K562 (cell line): ENCODE measurements at regions not wholly inside any gene's neighbourhood (a gene's known extent, or its start where the extent isn't known, plus 50 kb on each side); places are given as distances from the start of the nearest gene placed in this dataset.

Experiments
- ATAC-seq: fragments of 200-7000 bp; cut with Tn5 transposase; 3 replicates; pipeline ENCODE4 v1.9.1; 2020; ENCODE audit warnings: moderate library complexity
- BruUV-seq: library from RNA; stranded (reverse); fragments of 400-500 nt; replicated peaks from 2 replicates; lab custom pipeline; 2021; lab: Mats Ljungman, UMichigan
- CTCF ChIA-PET: fragments of 300-600 bp; formaldehyde crosslinking; extraction: SDS; loops from one replicate; lab custom pipeline; 2021; ENCODE audit warnings: low intra/inter-chr PET ratio; lab: Yijun Ruan, JAX
- POLR2A ChIA-PET: fragments of 300-600, 350-650 bp; sonication (Branson Sonifier 250); formaldehyde crosslinking; extraction: SDS; loops from one replicate; lab custom pipeline; 2021; ENCODE audit warnings: antibody characterized with exemption, inconsistent platforms; lab: Yijun Ruan, JAX
- DNase-seq, 4 experiments: peaks; one replicate each; pipeline versions ENCODE4 v3.0.0 to v3.0.0-alpha.2; 2011 to 2018; ENCODE audit warnings: low spot score in 3 of 4, mixed read lengths in 3 of 4; ENCODE audit errors: extremely low read depth in 1 of 4
- FAIRE-seq: peaks from 2 replicates; lab custom pipeline; 2011; peaks lifted over from hg19 to GRCh38; lab: Jason Lieb, UNC
- H2AFZ ChIP-seq: 2 replicates; pipeline ENCODE4 v1.6.0; 2011; ENCODE audit warnings: low read depth, low read length, control low read depth, inconsistent platforms
- H3K27ac ChIP-seq: fragments of 200-600 bp; 3 replicates; pipeline ENCODE4 v1.8.0; 2011; ENCODE audit warnings: low read depth, mild to moderate bottlenecking, control low read depth, inconsistent platforms, low read length, moderate library complexity, mixed read lengths; ENCODE audit errors: extremely low read depth
- H3K27me3 ChIP-seq, 2 experiments: fragments of 300-600 bp in 1 of 2; 2 replicates in 1 of 2; 3 replicates in 1 of 2; pipeline versions ENCODE4 v1.6.0 to v1.8.0; 2011; ENCODE audit warnings: inconsistent platforms in 2 of 2, low read length in 2 of 2, mild to moderate bottlenecking in 1 of 2, mixed read lengths in 1 of 2, moderate library complexity in 1 of 2; ENCODE audit not compliant: control insufficient read depth in 2 of 2, insufficient read depth in 2 of 2
- H3K36me3 ChIP-seq: fragments of 300-600 bp; 3 replicates; pipeline ENCODE4 v1.8.0; 2011; ENCODE audit warnings: mild to moderate bottlenecking, low read length, inconsistent platforms; ENCODE audit not compliant: control insufficient read depth, insufficient read depth
- H3K4me1 ChIP-seq, 2 experiments: fragments of 200-600 bp in 1 of 2; replicated peaks in 1 of 2; 2 replicates in 1 of 2; 3 replicates in 1 of 2; pipeline versions ENCODE4 v1.5.1 to v1.8.0; 2011; ENCODE audit warnings: inconsistent platforms in 2 of 2, low read length in 2 of 2, mild to moderate bottlenecking in 1 of 2, mixed read lengths in 1 of 2, moderate library complexity in 1 of 2; ENCODE audit not compliant: control insufficient read depth in 2 of 2, insufficient read depth in 2 of 2
- H3K4me2 ChIP-seq: 2 replicates; pipeline ENCODE4 v1.6.1; 2011; ENCODE audit warnings: low read length, control low read depth, inconsistent platforms, mixed read lengths; ENCODE audit not compliant: insufficient read depth
- H3K4me3 ChIP-seq: fragments of 200-600 bp; sonication (generic), shearing (Covaris generic); 2 replicates; pipeline ENCODE4 v1.5.1; 2016; ENCODE audit warnings: control low read depth, inconsistent platforms
- H3K79me2 ChIP-seq: fragments of 200-600 bp; 3 replicates; pipeline ENCODE4 v1.8.0; 2011; ENCODE audit warnings: low read length, inconsistent platforms; ENCODE audit not compliant: control insufficient read depth, insufficient read depth
- H3K9ac ChIP-seq, 2 experiments: 2 replicates each; pipeline versions ENCODE4 v1.6.0 to v1.6.1; 2011; ENCODE audit warnings: low read depth in 2 of 2, low read length in 2 of 2, control low read depth in 1 of 2, inconsistent platforms in 1 of 2, mild to moderate bottlenecking in 1 of 2, mixed read lengths in 1 of 2; ENCODE audit not compliant: insufficient read depth in 1 of 2
- H3K9me1 ChIP-seq: one replicate; pipeline ENCODE4 v1.6.0; 2011; ENCODE audit warnings: inconsistent platforms, mild to moderate bottlenecking, low read length, moderate library complexity; ENCODE audit not compliant: control insufficient read depth, insufficient read depth
- H3K9me3 ChIP-seq: replicated peaks from 2 replicates; pipeline ENCODE4 v1.5.1; 2011; ENCODE audit warnings: low read depth, low read length, inconsistent platforms; ENCODE audit not compliant: control insufficient read depth, insufficient read depth
- H4K20me1 ChIP-seq: replicated peaks from 2 replicates; pipeline ENCODE4 v1.6.1; 2011; ENCODE audit warnings: low read length, inconsistent platforms, mixed read lengths; ENCODE audit not compliant: control insufficient read depth, insufficient read depth
- CBX8 ChIP-seq: fragments of 200-600 bp; sonication (generic); IDR thresholded peaks from 2 replicates; pipeline ENCODE4 v1.6.1; 2012; ENCODE audit warnings: borderline replicate concordance, mixed run types, low read depth, mild to moderate bottlenecking, moderate library complexity, mixed read lengths, low read length, control low read depth, inconsistent platforms; ENCODE audit not compliant: poor library complexity, severe bottlenecking; ENCODE audit errors: extremely low read depth
- CC2D1A ChIP-seq: fragments of 450-650 bp; IDR thresholded peaks from 2 replicates; pipeline ENCODE4 v1.6.1; 2017; ENCODE audit warnings: mild to moderate bottlenecking
- CHD1 ChIP-seq: fragments of 200-600 bp; sonication (generic); IDR thresholded peaks from one replicate; pipeline ENCODE4 v1.6.1; 2012; ENCODE audit warnings: mild to moderate bottlenecking, moderate library complexity, low read length, inconsistent platforms
- L3MBTL2 ChIP-seq: fragments of 450-650 bp; IDR thresholded peaks from 2 replicates; pipeline ENCODE4 v1.6.1; 2016; ENCODE audit warnings: mild to moderate bottlenecking, moderate library complexity
- PATZ1 ChIP-seq: fragments of 250-450 bp; sonication (Bioruptor Pico); IDR thresholded peaks from 2 replicates; pipeline ENCODE4 v1.5.0; 2020; ENCODE audit warnings: mild to moderate bottlenecking, borderline replicate concordance
- RBFOX2 ChIP-seq: fragments of 200-400 bp; formaldehyde crosslinking; IDR thresholded peaks from 2 replicates; pipeline ENCODE4 v1.6.1; 2017; ENCODE audit warnings: low read depth, mild to moderate bottlenecking, low read length, moderate library complexity
- SLC30A9 ChIP-seq: fragments of 250-450 bp; sonication (Bioruptor Pico); IDR thresholded peaks from 2 replicates; pipeline ENCODE4 v1.8.0; 2022; ENCODE audit warnings: mild to moderate bottlenecking, moderate library complexity
- ZNF551 ChIP-seq: fragments of 250-450 bp; sonication (Bioruptor Pico); IDR thresholded peaks from 2 replicates; pipeline ENCODE4 v1.5.0; 2021; ENCODE audit warnings: mild to moderate bottlenecking, moderate library complexity
- WGBS: fragments of 100-300 bp; shearing (Covaris generic); methylation state at CpG from one replicate; pipeline ENCODE4 v1.1.6; 2016; ENCODE audit warnings: low coverage, mixed read lengths; ENCODE audit not compliant: insufficient coverage; ENCODE audit errors: missing lambda C conversion rate; 5-methylcytosine and 5-hydroxymethylcytosine counted together
- in situ Hi-C: fragments of 300-500 bp; cut with MboI; formaldehyde crosslinking; loops from 4 replicates; pipeline ENCODE4 v1.15.0; 2018; ENCODE audit warnings: inconsistent platforms, mixed read lengths
- intact Hi-C: fragments of 100-400 bp; cut with micrococcal nuclease; formaldehyde crosslinking; loops from 2 replicates; pipeline ENCODE4 v1.14.2; 2022
- TF ChIP-seq, protein P1 (sequence below): fragments of 450-650 bp; IDR thresholded peaks from 2 replicates; pipeline ENCODE4 v1.6.1; 2016

- WGBS = 40% methylated on average over 7 of the region's 7 CpGs
- in situ Hi-C loops = no loop called here
Measured at GRCh38 chr4:15145709-15146108, 143.4 kb downstream of the CPEB2 start.

More at GRCh38 chr4:15145709-15146108, 143.4 kb downstream of the CPEB2 start:
- Histone ChIP-seq H3K9ac (no peak overlapping the region), H3K4me2 (no peak overlapping the region), H4K20me1 (no peaks in the 10 kb centered on the region), H3K4me1 (peaks cover 15 to 24% of the 10 kb centered on the region in 2 experiments), H3K9me3 (no peaks in the 10 kb centered on the region), H3K27me3 (no peaks in the 10 kb centered on the region), H3K36me3 (no peaks in the 10 kb centered on the region), H3K9me1 (no peaks in the 10 kb centered on the region), H3K79me2 (no peaks in the 10 kb centered on the region)
- DNase-seq (no peak), ATAC-seq (no peak)
- intact Hi-C loops = no loop called here
- no TSS peak for BruUV-seq
- POLR2A ChIA-PET = no interaction called here
- TF ChIP-seq RBFOX2 (no peak), ZNF551 (no peak), L3MBTL2 (no peak), CC2D1A (no peak), CBX8 (no peak), PATZ1 (CRISPR knock-in tag) (no peak), CHD1 (no peak), SLC30A9 (no peak)
- TF ChIP-seq, protein P1, sequence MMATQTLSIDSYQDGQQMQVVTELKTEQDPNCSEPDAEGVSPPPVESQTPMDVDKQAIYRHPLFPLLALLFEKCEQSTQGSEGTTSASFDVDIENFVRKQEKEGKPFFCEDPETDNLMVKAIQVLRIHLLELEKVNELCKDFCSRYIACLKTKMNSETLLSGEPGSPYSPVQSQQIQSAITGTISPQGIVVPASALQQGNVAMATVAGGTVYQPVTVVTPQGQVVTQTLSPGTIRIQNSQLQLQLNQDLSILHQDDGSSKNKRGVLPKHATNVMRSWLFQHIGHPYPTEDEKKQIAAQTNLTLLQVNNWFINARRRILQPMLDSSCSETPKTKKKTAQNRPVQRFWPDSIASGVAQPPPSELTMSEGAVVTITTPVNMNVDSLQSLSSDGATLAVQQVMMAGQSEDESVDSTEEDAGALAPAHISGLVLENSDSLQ = no peak
- TF ChIP-seq, all 486 proteins: peak for 0
- no peak overlapping the region for H3K27ac ChIP-seq
- no peak overlapping the region for H3K4me3 ChIP-seq
- H2AFZ ChIP-seq = no peak overlapping the region
- no peak for FAIRE-seq
- CTCF ChIA-PET = no interaction called here
